Stimulated activated naive B cell treated with anti-CD40 and anti-IgM and Interleukin-4, amounts not matched to agents 10 μg/mL and 1 μg/mL and 100 μg/mL, for 72 hours (primary cell): ENCODE measurements at regions not wholly inside any gene's neighbourhood (a gene's known extent, or its start where the extent isn't known, plus 50 kb on each side); places are given as distances from the start of the nearest gene placed in this dataset.
A peak's percentile ranks its signal among the peaks of the same experiment; 100 is the strongest.
"Not testable (repeated sequence)": the region's sequence is repeated elsewhere in the genome, so short reads cannot be mapped to it uniquely, and the experiment has no call there.

Experiments used
- ATAC-seq, 2 donors: fragments of 150-1000 bp; cut with Tn5 transposase; replicated peaks; 2 replicates each; pipeline ENCODE4 v1.10.0; 2021; ENCODE audit warnings: moderate library complexity in 1 of 2
- DNase-seq: peaks from one replicate; pipeline ENCODE4 v3.0.0; 2021
- H3K27ac Mint-ChIP-seq: one replicate; pipeline ENCODE4 v1.8.0; 2022; ENCODE audit warnings: mild to moderate bottlenecking, mixed read lengths
- H3K27me3 Mint-ChIP-seq, 2 donors: one replicate each; pipeline ENCODE4 v1.8.0; 2022; ENCODE audit warnings: mixed read lengths in 2 of 2
- H3K36me3 Mint-ChIP-seq, 2 donors: one replicate each; pipeline ENCODE4 v1.8.0; 2022; ENCODE audit warnings: mixed read lengths in 2 of 2, mild to moderate bottlenecking in 1 of 2
- H3K4me1 Mint-ChIP-seq, 2 donors: one replicate each; pipeline ENCODE4 v1.8.0; 2022; ENCODE audit warnings: mixed read lengths in 2 of 2, mild to moderate bottlenecking in 1 of 2
- H3K4me3 Mint-ChIP-seq, 2 donors: one replicate each; pipeline ENCODE4 v1.8.0; 2022; ENCODE audit warnings: mild to moderate bottlenecking in 2 of 2, mixed read lengths in 2 of 2, moderate library complexity in 1 of 2
- H3K9me3 Mint-ChIP-seq, 2 donors: one replicate each; pipeline ENCODE4 v1.8.0; 2022; ENCODE audit warnings: mixed read lengths in 2 of 2, mild to moderate bottlenecking in 1 of 2

GRCh38 chr3:106135451-106136160 is 266.8 kb upstream of the CBLB start:
- no peaks in the 10 kb centered on the region for H3K36me3 Mint-ChIP-seq
- H3K27me3 Mint-ChIP-seq = no peaks in the 10 kb centered on the region
- DNase-seq (no peak), ATAC-seq (no peak)
- H3K4me3 Mint-ChIP-seq = no peak overlapping the region
- peaks cover 0 to 7% of the 10 kb centered on the region in 2 donors for H3K9me3 Mint-ChIP-seq
- H3K27ac Mint-ChIP-seq = no peak overlapping the region
- H3K4me1 Mint-ChIP-seq = peaks cover 0 to 2% of the 10 kb centered on the region in 2 donors

GRCh38 chr3:106139826-106140225 is 271.0 kb upstream of the CBLB start:
- Mint-ChIP-seq H3K4me3 (no peak overlapping the region), H3K36me3 (no peaks in the 10 kb centered on the region), H3K27me3 (no peaks in the 10 kb centered on the region), H3K4me1 (no peaks in the 10 kb centered on the region), H3K27ac (no peak overlapping the region), H3K9me3 (peaks cover 0 to 7% of the 10 kb centered on the region in 2 donors)
- no peak for DNase-seq
- ATAC-seq = no peak

GRCh38 chr3:106140431-106140830 is 271.6 kb upstream of the CBLB start:
- no peak for DNase-seq
- Mint-ChIP-seq H3K4me1 (no peaks in the 10 kb centered on the region), H3K4me3 (no peak overlapping the region), H3K36me3 (no peaks in the 10 kb centered on the region), H3K9me3 (peaks cover 0 to 6% of the 10 kb centered on the region in 2 donors), H3K27ac (no peak overlapping the region), H3K27me3 (no peaks in the 10 kb centered on the region)
- no peak for ATAC-seq

- Mint-ChIP-seq H3K9me3 (peaks cover 15 to 16% of the 10 kb centered on the region in 2 donors), H3K27ac (no peak overlapping the region)
- ATAC-seq = no peak
Observed at GRCh38 chr3:106144030-106144429, 275.2 kb upstream of the CBLB start.

GRCh38 chr3:106148440-106149082 is 279.7 kb upstream of the CBLB start:
- H3K27me3 Mint-ChIP-seq, H3K4me1 Mint-ChIP-seq, H3K27ac Mint-ChIP-seq, ATAC-seq, H3K4me3 Mint-ChIP-seq, DNase-seq: not testable (repeated sequence)
- H3K36me3 Mint-ChIP-seq = peaks cover 11 to 14% of the 10 kb centered on the region in 2 donors
- H3K9me3 Mint-ChIP-seq = peaks cover 17 to 20% of the 10 kb centered on the region in 2 donors

More at GRCh38 chr3:106144030-106144429, 275.2 kb upstream of the CBLB start:
- H3K4me3 Mint-ChIP-seq = no peak overlapping the region
- H3K4me1 Mint-ChIP-seq = peaks cover 3 to 9% of the 10 kb centered on the region in 2 donors
- DNase-seq = no peak
- no peaks in the 10 kb centered on the region for H3K27me3 Mint-ChIP-seq
- H3K36me3 Mint-ChIP-seq = peaks cover 8 to 14% of the 10 kb centered on the region in 2 donors

GRCh38 chr3:106157411-106157810 is 288.6 kb upstream of the CBLB start:
- Mint-ChIP-seq H3K27ac (no peak overlapping the region), H3K36me3 (no peaks in the 10 kb centered on the region), H3K4me1 (peaks cover 0 to 2% of the 10 kb centered on the region in 2 donors), H3K27me3 (no peaks in the 10 kb centered on the region), H3K9me3 (no peaks in the 10 kb centered on the region), H3K4me3 (no peak overlapping the region)
- DNase-seq (no peak), ATAC-seq (no peak)

- Mint-ChIP-seq H3K27me3 (no peaks in the 10 kb centered on the region), H3K9me3 (peaks cover 4 to 14% of the 10 kb centered on the region in 2 donors)
Observed at GRCh38 chr3:106160396-106160795, 291.6 kb upstream of the CBLB start.

GRCh38 chr3:106161246-106161645 is 292.4 kb upstream of the CBLB start:
- Mint-ChIP-seq H3K27ac (no peak overlapping the region), H3K27me3 (no peaks in the 10 kb centered on the region), H3K4me3 (no peak overlapping the region), H3K9me3 (peaks cover 4 to 14% of the 10 kb centered on the region in 2 donors), H3K4me1 (no peaks in the 10 kb centered on the region), H3K36me3 (peaks cover 0 to 6% of the 10 kb centered on the region in 2 donors)
- ATAC-seq (no peak), DNase-seq (no peak)

More at GRCh38 chr3:106160396-106160795, 291.6 kb upstream of the CBLB start:
- peaks cover 0 to 6% of the 10 kb centered on the region in 2 donors for H3K36me3 Mint-ChIP-seq
- no peaks in the 10 kb centered on the region for H3K4me1 Mint-ChIP-seq
- ATAC-seq (no peak), DNase-seq (no peak)
- no peak overlapping the region for H3K27ac Mint-ChIP-seq
- H3K4me3 Mint-ChIP-seq = no peak overlapping the region

- no peak overlapping the region for H3K4me3 Mint-ChIP-seq
- peaks cover 10 to 18% of the 10 kb centered on the region in 2 donors for H3K4me1 Mint-ChIP-seq
- ATAC-seq (peak; percentile 35 to 37), DNase-seq (no peak)
- peaks cover 4 to 12% of the 10 kb centered on the region in 2 donors for H3K9me3 Mint-ChIP-seq
- no peak overlapping the region for H3K27ac Mint-ChIP-seq
- H3K36me3 Mint-ChIP-seq = peaks cover 0 to 6% of the 10 kb centered on the region in 2 donors
- peaks cover 0 to 5% of the 10 kb centered on the region in 2 donors for H3K27me3 Mint-ChIP-seq
Observed at GRCh38 chr3:106167728-106168127, 298.9 kb upstream of the CBLB start.

- peaks cover 12 to 18% of the 10 kb centered on the region in 2 donors for H3K4me1 Mint-ChIP-seq
- peaks cover 0 to 5% of the 10 kb centered on the region in 2 donors for H3K27me3 Mint-ChIP-seq
- ATAC-seq (no peak), DNase-seq (no peak)
- no peaks in the 10 kb centered on the region for H3K36me3 Mint-ChIP-seq
- no peak overlapping the region for H3K27ac Mint-ChIP-seq
- peaks cover under 1 to 2% of the 10 kb centered on the region in 2 donors for H3K9me3 Mint-ChIP-seq
- H3K4me3 Mint-ChIP-seq = no peak overlapping the region
Observed at GRCh38 chr3:106168962-106169750, 300.3 kb upstream of the CBLB start.

GRCh38 chr3:106170636-106171035 is 301.8 kb upstream of the CBLB start:
- H3K36me3 Mint-ChIP-seq = no peaks in the 10 kb centered on the region
- DNase-seq (no peak), ATAC-seq (no peak)
- H3K9me3 Mint-ChIP-seq = no peaks in the 10 kb centered on the region
- H3K27ac Mint-ChIP-seq = no peak overlapping the region
- H3K4me1 Mint-ChIP-seq = peaks cover 18 to 27% of the 10 kb centered on the region in 2 donors
- H3K27me3 Mint-ChIP-seq = peaks cover 0 to 5% of the 10 kb centered on the region in 2 donors
- H3K4me3 Mint-ChIP-seq = no peak overlapping the region

- Mint-ChIP-seq H3K27me3 (peaks cover 0 to 5% of the 10 kb centered on the region in 2 donors), H3K9me3 (no peaks in the 10 kb centered on the region), H3K4me3 (peak overlapping the region in 1 of 2 donors; percentile 36), H3K27ac (no peak overlapping the region), H3K4me1 (peaks cover 24 to 39% of the 10 kb centered on the region in 2 donors), H3K36me3 (no peaks in the 10 kb centered on the region)
- no peak for DNase-seq
- no peak for ATAC-seq
Observed at GRCh38 chr3:106172101-106172500, 303.3 kb upstream of the CBLB start.

- peaks cover 0 to 5% of the 10 kb centered on the region in 2 donors for H3K27me3 Mint-ChIP-seq
- peaks cover 26 to 42% of the 10 kb centered on the region in 2 donors for H3K4me1 Mint-ChIP-seq
- peak overlapping the region; percentile 75 for H3K27ac Mint-ChIP-seq
- no peaks in the 10 kb centered on the region for H3K36me3 Mint-ChIP-seq
- no peaks in the 10 kb centered on the region for H3K9me3 Mint-ChIP-seq
- peak overlapping the region in 1 of 2 donors; percentile 22 for H3K4me3 Mint-ChIP-seq
- peak; percentile 75 to 78 for ATAC-seq
- DNase-seq = peak; percentile 3
Observed at GRCh38 chr3:106172780-106173179, 304.0 kb upstream of the CBLB start.

GRCh38 chr3:106175276-106175675 is 306.5 kb upstream of the CBLB start:
- Mint-ChIP-seq H3K36me3 (no peaks in the 10 kb centered on the region), H3K27me3 (no peaks in the 10 kb centered on the region), H3K4me1 (peaks cover 34 to 60% of the 10 kb centered on the region in 2 donors), H3K4me3 (no peak overlapping the region), H3K9me3 (no peaks in the 10 kb centered on the region), H3K27ac (no peak overlapping the region)
- ATAC-seq (no peak), DNase-seq (no peak)
